Nephron (organoid): ENCODE measurements at regions not wholly inside any gene's neighbourhood (a gene's known extent, or its start where the extent isn't known, plus 50 kb on each side); places are given as distances from the start of the nearest gene placed in this dataset.
A peak's percentile ranks its signal among the peaks of the same experiment; 100 is the strongest.

Source experiments
- H3K27ac Mint-ChIP-seq, 3 experiments: 2 replicates each; pipeline ENCODE4 v1.8.0; 2020; ENCODE audit warnings: mixed read lengths in 3 of 3, mild to moderate bottlenecking in 2 of 3, moderate library complexity in 1 of 3
- H3K27me3 Mint-ChIP-seq: 2 replicates; pipeline ENCODE4 v1.8.0; 2021; ENCODE audit warnings: low read depth, mild to moderate bottlenecking, moderate library complexity, mixed read lengths
- H3K36me3 Mint-ChIP-seq: 2 replicates; pipeline ENCODE4 v1.8.0; 2020; ENCODE audit warnings: low read depth, mixed read lengths
- H3K4me1 Mint-ChIP-seq: 2 replicates; pipeline ENCODE4 v1.8.0; 2020; ENCODE audit warnings: mixed read lengths
- H3K4me3 Mint-ChIP-seq, 3 experiments: 2 replicates each; pipeline ENCODE4 v1.8.0; 2020; ENCODE audit warnings: mild to moderate bottlenecking in 3 of 3, mixed read lengths in 3 of 3, moderate library complexity in 2 of 3
- H3K9me3 Mint-ChIP-seq: 2 replicates; pipeline ENCODE4 v1.8.0; 2020; ENCODE audit warnings: mixed read lengths
- TF ChIP-seq, protein P1 (sequence below), 3 experiments: fragments of 200-600 bp; sonication (generic); IDR thresholded peaks; one replicate each; pipeline ENCODE4 v1.5.0; 2021; ENCODE audit warnings: antibody characterized with exemption in 3 of 3; ENCODE audit not compliant: unreplicated experiment in 3 of 3

DNA sequence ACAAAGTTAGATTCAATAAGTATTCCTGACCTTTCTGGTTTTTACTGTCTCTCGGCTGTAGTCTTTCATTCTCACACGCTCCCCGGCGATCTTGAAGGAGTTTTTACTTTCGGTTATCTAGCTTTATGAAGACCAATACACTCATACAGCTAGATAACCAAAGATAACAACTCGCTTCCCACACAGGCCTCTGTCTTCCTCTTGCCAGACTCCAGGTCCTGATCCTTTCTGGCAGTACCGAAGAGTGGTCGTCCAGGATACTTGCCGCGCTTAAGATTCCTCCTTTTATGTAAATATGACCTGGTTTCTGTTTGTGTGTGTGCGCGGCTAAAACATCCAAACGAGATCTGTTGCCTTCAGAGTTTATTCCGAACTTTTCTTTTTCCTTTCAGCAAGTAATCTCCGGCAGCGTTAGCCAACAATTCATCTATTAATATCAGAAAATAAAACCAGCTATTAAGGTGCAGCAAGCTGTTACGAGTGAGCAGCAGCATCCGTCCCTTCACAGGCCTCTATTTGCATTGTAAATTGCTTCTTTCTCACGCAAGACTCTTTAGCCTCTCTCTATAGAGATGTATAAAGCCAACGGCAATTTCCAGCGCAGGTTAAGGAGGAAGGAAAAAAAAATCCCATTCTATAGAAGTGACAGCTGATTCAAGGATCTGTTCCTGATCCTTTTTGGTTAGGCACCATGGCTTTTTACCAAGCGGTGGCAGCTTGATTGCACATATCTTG lies 216.1 kb downstream of the MEF2C start:
- peak overlapping the region in 1 of 3 experiments; percentile 80 for H3K27ac Mint-ChIP-seq
- H3K9me3 Mint-ChIP-seq, result peaks cover under 1% of the 10 kb centered on the region
- H3K4me3 Mint-ChIP-seq, result peak overlapping the region; percentile 20 to 67 (median 34)
- peaks cover 98% of the 10 kb centered on the region for H3K27me3 Mint-ChIP-seq
- no peaks in the 10 kb centered on the region for H3K36me3 Mint-ChIP-seq
- TF ChIP-seq, protein P1, sequence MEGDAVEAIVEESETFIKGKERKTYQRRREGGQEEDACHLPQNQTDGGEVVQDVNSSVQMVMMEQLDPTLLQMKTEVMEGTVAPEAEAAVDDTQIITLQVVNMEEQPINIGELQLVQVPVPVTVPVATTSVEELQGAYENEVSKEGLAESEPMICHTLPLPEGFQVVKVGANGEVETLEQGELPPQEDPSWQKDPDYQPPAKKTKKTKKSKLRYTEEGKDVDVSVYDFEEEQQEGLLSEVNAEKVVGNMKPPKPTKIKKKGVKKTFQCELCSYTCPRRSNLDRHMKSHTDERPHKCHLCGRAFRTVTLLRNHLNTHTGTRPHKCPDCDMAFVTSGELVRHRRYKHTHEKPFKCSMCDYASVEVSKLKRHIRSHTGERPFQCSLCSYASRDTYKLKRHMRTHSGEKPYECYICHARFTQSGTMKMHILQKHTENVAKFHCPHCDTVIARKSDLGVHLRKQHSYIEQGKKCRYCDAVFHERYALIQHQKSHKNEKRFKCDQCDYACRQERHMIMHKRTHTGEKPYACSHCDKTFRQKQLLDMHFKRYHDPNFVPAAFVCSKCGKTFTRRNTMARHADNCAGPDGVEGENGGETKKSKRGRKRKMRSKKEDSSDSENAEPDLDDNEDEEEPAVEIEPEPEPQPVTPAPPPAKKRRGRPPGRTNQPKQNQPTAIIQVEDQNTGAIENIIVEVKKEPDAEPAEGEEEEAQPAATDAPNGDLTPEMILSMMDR (IDR thresholded peaks at IDR 0.05; ENCODE audit: unreplicated experiment in 3 of 3), result no peak
- H3K4me1 Mint-ChIP-seq, result peaks cover 9% of the 10 kb centered on the region

DNA sequence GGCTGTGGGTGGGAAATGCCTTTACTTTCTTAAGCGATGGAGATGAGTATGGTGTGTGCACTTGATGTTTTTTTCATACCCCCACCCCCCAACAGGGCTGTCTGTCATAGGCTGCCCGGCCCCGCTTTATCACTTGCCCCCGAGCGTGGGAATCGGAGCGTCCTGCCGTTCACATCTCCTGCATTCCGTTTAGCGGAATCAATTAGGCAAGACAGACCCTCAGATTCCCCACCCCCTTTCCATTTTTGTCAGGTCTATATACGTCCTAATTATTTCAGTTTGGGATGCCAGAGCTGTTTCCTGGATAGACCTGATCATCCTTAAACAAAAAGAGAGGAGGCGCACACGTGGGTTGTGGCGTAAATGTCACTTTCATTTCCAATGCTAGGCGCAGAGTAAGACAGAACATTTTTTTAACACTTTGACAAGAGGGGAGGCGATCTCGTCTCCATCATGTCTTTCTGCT lies 217.2 kb downstream of the MEF2C start:
- Mint-ChIP-seq H3K27ac (no peak overlapping the region), H3K9me3 (no peaks in the 10 kb centered on the region), H3K27me3 (peaks cover 98% of the 10 kb centered on the region), H3K36me3 (no peaks in the 10 kb centered on the region), H3K4me1 (peaks cover 15% of the 10 kb centered on the region), H3K4me3 (peak overlapping the region; percentile 22 to 60 (median 51))
- TF ChIP-seq, protein P1 (IDR thresholded peaks at IDR 0.05; ENCODE audit: unreplicated experiment in 3 of 3), result no peak

DNA sequence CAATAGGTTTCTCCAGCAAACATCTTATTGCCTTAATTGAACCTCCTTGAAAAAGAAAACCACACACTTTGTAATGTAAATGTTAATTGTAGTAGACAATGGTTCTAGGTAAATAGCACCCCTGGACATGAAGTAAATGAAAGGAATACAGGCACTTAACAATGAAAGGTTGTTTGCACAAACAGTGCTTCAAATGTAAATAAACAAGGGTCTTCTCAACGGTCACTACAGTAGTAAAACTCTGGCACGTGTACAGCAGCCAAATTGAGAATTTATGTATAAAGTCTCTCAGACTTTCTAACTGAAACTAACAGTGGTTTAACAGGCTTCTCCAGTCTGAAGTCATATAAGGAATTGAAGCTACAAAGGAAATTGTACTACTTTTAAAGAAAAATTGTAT lies 218.3 kb downstream of the MEF2C start:
- peaks cover 98% of the 10 kb centered on the region for H3K27me3 Mint-ChIP-seq
- H3K4me3 Mint-ChIP-seq, result no peak overlapping the region
- no peaks in the 10 kb centered on the region for H3K9me3 Mint-ChIP-seq
- H3K4me1 Mint-ChIP-seq, result peaks cover 19% of the 10 kb centered on the region
- TF ChIP-seq, protein P1 (IDR thresholded peaks at IDR 0.05; ENCODE audit: unreplicated experiment in 3 of 3), result no peak
- no peaks in the 10 kb centered on the region for H3K36me3 Mint-ChIP-seq
- H3K27ac Mint-ChIP-seq, result peak overlapping the region in 1 of 3 experiments; percentile 74

GRCh38 chr5:88663793-88664216 lies 219.2 kb downstream of the MEF2C start:
- Mint-ChIP-seq H3K9me3 (no peaks in the 10 kb centered on the region), H3K27ac (peak overlapping the region in 1 of 3 experiments; percentile 85), H3K4me1 (peaks cover 19% of the 10 kb centered on the region), H3K36me3 (no peaks in the 10 kb centered on the region), H3K27me3 (peaks cover 98% of the 10 kb centered on the region), H3K4me3 (peak overlapping the region in 1 of 3 experiments; percentile 55)
- TF ChIP-seq, protein P1 (IDR thresholded peaks at IDR 0.05; ENCODE audit: unreplicated experiment in 3 of 3), result no peak

DNA sequence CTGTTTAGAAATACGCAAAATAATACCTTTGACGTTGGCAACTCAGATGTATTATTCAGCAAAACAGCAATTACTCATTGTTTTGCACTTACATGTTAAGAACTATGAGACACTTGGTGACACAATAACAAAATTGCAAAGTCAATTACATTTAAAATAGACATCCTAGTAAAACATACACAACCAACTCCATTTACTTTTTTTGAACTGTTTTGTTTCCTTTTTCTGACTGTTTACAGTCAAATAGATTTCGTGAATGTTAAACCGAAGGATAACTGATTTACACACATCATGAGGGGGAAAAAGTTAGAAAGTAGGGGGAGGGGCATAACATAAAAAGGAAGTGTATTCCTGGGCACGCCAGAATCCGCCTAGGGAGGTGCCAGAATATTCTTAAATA lies 220.1 kb downstream of the MEF2C start:
- Mint-ChIP-seq H3K9me3 (no peaks in the 10 kb centered on the region), H3K36me3 (no peaks in the 10 kb centered on the region), H3K4me1 (peaks cover 19% of the 10 kb centered on the region), H3K4me3 (no peak overlapping the region), H3K27me3 (peaks cover 98% of the 10 kb centered on the region), H3K27ac (peak overlapping the region in 1 of 3 experiments; percentile 85)
- TF ChIP-seq, protein P1 (IDR thresholded peaks at IDR 0.05; ENCODE audit: unreplicated experiment in 3 of 3), result no peak

DNA sequence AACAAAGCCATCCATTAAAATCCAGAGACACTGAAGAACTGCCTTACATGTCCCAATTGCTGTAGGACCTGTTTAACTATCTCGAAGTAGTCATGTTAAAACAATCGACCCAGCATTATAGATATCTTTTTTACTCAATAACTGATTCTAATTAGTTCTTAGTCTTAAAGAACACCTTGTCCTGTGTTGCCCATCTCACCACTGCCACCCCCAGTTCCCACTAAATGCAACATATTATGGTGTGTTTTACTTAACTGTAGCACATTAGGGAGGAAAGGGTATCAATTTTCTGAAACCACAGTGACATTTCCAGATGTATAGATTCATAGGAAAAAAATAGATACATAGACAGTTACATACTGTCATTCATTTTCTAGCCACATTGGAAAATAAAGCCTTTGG lies 221.2 kb downstream of the MEF2C start:
- Mint-ChIP-seq H3K27me3 (peaks cover 96% of the 10 kb centered on the region), H3K4me1 (peaks cover 14% of the 10 kb centered on the region), H3K36me3 (no peaks in the 10 kb centered on the region), H3K4me3 (peak overlapping the region; percentile 74 to 88 (median 83)), H3K9me3 (no peaks in the 10 kb centered on the region), H3K27ac (no peak overlapping the region)
- TF ChIP-seq, protein P1 (IDR thresholded peaks at IDR 0.05; ENCODE audit: unreplicated experiment in 3 of 3), result no peak
